HG03469 (cell line): ENCODE measurements at regions not wholly inside any gene's neighbourhood (a gene's known extent, or its start where the extent isn't known, plus 50 kb on each side); places are given as distances from the start of the nearest gene placed in this dataset.
"Not testable (repeated sequence)": the region's sequence is repeated elsewhere in the genome, so short reads cannot be mapped to it uniquely, and the experiment has no call there.

ENCODE experiments used
- ATAC-seq: cut with Tn5 transposase; IDR thresholded peaks from one replicate; pipeline ENCODE4 v1.9.1; 2021; ENCODE audit warnings: mild to moderate bottlenecking, moderate library complexity, moderate number of reproducible peaks; ENCODE audit not compliant: unreplicated experiment

DNA sequence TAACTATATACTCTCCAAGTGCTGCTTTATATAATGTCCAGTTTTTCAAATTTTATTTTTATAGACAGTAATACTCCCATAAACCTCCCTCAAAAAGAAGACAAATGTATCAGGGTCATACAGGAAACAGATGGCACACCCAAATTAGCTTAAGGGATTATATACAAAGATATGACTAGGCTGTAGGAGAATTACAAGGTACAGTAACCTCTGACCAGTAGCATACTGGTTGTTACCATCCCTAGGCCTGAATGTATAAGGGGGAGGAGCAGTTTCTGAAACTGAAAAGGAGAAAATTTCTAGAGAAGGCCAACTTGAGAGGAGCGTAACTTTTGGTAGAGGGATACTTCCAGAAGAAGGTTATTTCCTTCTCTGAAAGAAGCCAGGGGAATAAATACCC, 122.6 kb upstream of the NBPF19 start:
- not testable (repeated sequence) for ATAC-seq

- ATAC-seq, result not testable (repeated sequence)
Measured at GRCh38 chr1:149354579-149354978, 120.3 kb upstream of the NBPF19 start.

GRCh38 chr1:149355748-149356147, 119.1 kb upstream of the NBPF19 start:
- ATAC-seq, result not testable (repeated sequence)

DNA sequence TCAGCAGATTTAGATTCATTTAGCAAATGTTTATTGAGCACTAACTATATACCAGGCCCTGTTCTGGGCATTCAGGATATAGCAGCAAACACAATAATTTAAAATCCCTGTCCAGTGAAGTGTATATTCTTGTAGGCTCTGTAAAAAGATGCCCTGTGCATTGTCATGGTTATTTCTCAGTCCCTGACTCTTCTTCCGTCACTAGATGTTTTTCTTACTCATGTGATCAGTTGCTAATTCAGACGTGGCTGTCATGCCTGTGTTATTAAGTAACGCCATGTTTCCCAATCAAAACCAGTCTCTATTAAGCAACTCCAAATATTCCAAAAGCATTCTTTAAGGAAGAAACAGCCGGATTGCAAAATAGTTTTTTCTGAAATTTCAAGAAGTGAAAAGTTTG, 118.7 kb upstream of the NBPF19 start:
- ATAC-seq, result not testable (repeated sequence)

GRCh38 chr1:149360351-149360750, 114.5 kb upstream of the NBPF19 start:
- not testable (repeated sequence) for ATAC-seq

DNA sequence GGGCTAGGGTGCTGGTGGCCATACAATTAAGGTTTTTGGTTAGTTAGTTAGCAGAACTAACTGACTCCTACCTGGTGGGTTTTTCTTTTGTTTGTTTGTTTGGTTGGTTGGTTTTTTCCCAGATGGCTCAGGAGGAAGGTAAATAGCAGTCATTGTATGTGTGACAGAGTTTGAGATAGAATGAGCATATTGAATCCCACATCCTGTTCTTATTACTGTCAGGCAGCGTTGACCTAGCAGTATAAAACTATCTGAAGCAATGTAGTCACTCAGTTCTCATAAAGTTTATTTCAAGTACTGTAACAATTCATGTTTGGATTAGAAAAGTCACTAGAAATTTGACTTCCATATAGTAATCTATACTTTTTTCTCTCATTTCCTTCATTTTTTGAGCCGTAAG, 113.5 kb upstream of the NBPF19 start:
- not testable (repeated sequence) for ATAC-seq

- ATAC-seq, result not testable (repeated sequence)
Measured at GRCh38 chr1:149364188-149364981, 110.5 kb upstream of the NBPF19 start.

GRCh38 chr1:149366402-149366801, 108.4 kb upstream of the NBPF19 start:
- ATAC-seq, result not testable (repeated sequence)

- not testable (repeated sequence) for ATAC-seq
Measured at GRCh38 chr1:149367472-149368044, 107.3 kb upstream of the NBPF19 start.

DNA sequence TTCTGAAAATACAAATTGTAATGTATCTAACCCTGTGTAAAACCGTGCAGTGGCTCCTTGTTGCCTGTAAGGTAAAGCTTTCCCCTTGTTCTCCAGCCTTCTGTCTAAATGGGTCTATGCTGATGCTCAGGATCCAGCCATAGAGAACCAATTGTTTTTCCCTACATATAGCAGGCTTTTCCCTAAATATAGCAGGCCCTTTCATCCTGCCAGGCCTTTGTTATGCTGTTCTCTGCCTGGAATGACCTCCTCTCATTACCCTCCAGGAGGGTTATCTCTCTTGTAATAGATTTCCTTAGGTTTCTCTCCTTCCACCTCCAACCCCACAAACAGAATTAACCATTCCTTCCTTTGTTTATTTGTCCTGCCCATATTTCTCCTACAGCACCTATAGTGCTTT, 106.5 kb upstream of the NBPF19 start:
- ATAC-seq, result not testable (repeated sequence)

DNA sequence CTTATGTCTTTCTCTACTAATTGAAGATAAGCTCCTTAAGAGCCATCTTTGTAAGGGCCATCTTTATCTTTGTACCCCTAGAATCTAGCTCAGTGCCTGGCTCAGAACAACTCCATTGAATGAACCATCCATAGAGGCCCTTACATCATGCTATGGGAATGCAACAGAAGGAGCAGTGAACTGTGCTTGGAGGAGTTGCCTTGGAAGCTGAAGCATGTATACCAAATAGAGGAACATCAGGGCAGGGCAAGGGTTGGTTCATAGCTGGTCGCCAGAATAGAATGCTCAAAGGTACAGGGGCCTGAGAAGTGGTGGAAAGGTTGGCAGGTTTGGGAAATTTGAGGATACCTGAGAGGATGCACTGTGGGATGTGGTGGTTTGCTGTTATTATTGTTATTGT, 105.8 kb upstream of the NBPF19 start:
- ATAC-seq, result not testable (repeated sequence)

DNA sequence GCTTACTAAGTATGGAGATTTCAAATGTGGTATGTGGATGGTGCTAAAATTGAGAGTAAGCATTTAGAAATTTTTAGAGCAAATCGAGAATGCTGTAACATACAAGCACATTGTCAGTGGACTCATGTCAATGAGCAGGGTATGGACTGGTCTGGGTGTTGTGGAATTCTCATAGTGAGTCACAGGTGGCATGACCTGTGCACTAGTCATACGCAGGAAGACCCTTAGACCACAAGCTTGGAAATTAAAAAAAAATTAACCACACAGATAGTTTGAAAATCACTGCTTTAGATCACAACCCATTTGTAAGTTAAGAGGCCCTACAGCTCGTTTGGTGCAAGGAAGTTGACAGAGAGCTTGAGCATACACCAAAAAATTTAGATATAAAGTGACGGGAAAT, 102.9 kb upstream of the NBPF19 start:
- ATAC-seq, result not testable (repeated sequence)

DNA sequence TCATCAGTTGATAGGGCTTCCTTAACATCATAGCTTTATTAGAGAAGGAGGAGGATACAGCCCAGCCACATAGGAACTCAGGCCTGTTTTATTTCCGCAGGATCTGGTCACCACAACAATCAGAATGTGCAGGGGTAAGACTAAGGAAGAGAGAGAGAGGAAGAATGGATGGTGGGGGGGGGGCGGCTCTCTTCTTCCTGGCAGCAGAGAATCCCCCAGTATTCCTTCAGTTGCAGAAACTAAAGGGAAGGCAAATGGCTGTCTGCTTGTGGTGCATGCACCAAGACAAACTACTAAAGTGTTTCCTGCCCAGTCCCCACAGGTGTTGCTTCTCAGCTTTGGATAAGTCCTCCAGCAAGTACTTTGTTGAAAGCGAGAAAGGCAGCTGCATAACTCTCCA, 96.4 kb upstream of the NBPF19 start:
- ATAC-seq, result not testable (repeated sequence)

DNA sequence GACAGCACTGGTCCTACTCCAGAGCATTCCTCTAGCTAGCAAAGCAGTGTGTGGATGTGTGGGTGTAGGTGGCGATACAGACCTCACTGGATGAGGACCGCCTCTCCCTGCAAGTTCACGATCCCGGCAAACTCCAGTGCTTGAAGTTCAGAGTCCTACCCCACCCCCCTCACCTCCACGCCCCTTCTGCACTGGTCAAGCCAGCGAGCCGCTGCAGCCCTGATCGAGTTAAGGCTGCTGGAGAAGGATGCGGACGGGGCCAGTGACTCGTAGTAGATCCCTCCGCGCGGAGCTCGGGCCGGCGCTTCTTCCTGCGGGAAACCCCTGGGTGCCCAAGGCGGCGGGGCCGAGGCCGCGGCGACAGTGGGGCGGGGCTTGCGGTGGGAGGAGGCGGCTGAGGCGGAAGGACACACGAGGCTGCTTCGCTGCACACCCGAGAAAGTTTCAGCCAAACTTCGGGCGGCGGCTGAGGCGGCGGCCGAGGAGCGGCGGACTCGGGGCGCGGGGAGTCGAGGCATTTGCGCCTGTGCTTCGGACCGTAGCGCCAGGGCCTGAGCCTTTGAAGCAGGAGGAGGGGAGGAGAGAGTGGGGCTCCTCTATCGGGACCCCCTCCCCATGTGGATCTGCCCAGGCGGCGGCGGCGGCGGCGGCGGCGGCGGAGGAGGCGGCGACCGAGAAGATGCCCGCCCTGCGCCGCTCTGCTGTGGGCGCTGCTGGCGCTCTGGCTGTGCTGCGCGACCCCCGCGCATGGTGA, 84.5 kb upstream of the NBPF19 start:
- not testable (repeated sequence) for ATAC-seq

- not testable (repeated sequence) for ATAC-seq
Measured at GRCh38 chr1:149390931-149391330, 83.9 kb upstream of the NBPF19 start.

GRCh38 chr1:149395802-149396201, 79.0 kb upstream of the NBPF19 start:
- ATAC-seq, result not testable (repeated sequence)

GRCh38 chr1:149398527-149398926, 76.3 kb upstream of the NBPF19 start:
- not testable (repeated sequence) for ATAC-seq

GRCh38 chr1:149408404-149408803, 66.4 kb upstream of the NBPF19 start:
- not testable (repeated sequence) for ATAC-seq

- ATAC-seq, result not testable (repeated sequence)
Measured at GRCh38 chr1:149415373-149415772, 59.5 kb upstream of the NBPF19 start.

GRCh38 chr1:149418782-149419181, 56.1 kb upstream of the NBPF19 start:
- not testable (repeated sequence) for ATAC-seq

DNA sequence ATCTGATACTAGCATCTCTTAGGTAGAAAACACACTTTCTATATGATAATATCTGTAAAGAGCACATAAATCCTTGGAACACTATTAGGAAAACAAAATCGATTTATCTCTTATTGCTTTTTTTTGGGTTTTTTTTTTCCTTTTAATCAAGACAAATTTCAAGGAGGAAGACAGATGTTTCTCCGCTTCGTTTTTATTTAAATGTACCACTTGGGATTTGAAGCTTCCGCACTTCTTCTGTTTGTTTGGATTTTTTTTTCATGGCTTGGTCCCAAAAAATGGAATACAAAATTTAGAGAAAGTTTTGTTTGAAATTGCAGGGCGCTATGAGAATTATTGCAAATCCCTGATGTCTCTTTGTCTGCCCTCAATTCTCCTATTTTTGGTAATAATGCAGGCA, 51.7 kb upstream of the NBPF19 start:
- not testable (repeated sequence) for ATAC-seq
